ENCODE measurements at regions not wholly inside any gene's neighbourhood (a gene's known extent, or its start where the extent isn't known, plus 50 kb on each side); places are given as distances from the start of the nearest gene placed in this dataset.
"Not testable (repeated sequence)": the region's sequence is repeated elsewhere in the genome, so short reads cannot be mapped to it uniquely, and the experiment has no call there.

DNA sequence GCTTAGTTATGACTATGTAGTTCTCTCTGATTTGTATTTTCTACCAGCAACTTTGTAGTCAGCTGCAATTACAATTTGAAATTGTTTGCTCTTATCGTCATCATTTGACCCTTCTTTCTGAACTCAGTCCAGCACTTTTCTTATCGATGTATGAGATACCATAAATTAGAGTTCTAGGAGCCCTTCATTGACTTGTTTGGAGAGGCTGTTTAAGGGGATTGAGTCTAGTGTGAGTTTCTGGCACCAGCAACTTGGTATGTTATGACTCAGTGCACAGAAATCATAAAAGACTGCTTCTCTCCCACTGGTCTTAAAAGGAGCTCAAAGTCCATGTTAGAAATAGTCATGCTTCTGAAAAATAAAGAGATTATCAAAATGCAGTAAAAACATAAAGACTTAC lies 190.3 kb downstream of the TENT5A start:
- DNase-seq (ENCODE audit: low spot score): no peak

DNA sequence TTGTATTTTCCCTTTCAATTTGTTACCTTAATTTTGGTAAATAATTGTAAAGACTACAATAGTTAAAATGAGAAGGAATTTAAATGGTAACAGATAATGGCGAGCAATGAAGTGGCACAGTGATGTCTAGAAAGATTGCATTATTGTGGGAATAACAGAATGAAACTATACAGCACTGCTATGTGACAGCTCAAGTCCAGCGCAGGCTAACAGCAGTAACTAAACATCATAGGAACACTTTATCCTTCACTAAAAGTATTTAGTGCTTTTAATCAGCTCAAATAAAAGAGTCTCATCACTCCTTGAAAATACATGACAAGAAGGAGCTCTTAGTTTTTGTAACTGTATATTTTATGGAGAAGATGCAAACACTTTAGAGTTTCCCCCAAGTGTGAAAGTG lies 190.8 kb downstream of the TENT5A start:
- DNase-seq (ENCODE audit: low spot score): no peak

DNA sequence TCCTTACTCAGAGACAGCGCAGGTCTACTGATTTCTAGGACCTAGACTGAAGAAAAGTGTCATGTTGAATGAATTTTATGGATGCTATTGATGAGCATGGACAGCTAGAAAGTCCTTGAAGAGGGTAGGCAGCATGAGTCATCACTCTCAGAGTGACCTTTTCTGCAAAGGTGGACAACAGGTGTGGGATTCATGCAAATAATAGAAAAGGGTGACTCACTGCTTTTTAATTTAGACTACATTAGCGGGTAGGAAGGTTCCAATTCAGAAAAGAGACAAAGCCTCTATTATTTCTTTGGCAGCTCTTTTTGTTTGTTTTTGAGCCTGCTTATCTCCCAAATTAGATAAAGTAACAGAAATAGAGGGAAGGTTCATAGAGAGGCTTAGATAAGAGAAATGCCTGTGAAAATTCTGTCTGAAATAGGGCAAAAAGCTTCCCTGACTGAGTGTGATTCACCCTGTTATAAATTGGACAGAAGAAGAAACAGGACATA lies 191.4 kb downstream of the TENT5A start:
- no peak for DNase-seq (ENCODE audit: low spot score)

DNA sequence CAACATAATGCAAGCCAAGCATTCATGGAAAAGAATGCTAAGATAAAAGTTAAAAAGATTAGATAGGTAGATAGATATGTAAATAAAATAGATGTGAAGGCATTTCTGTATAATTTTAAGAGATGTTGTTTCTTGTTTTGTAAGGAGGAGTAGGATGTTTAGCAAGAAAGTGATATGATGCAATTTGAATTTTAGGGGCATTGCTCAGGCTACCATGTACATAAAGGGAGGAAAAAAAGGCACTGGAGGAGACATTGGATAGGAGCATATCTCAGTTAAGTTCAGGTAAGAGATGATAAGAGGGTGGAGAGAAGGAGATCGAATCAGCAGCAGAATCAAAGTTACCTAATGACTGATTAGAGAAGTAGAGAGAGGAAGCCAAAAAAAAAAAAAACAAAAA lies 194.7 kb downstream of the TENT5A start:
- no peak for DNase-seq (ENCODE audit: low spot score)

DNA sequence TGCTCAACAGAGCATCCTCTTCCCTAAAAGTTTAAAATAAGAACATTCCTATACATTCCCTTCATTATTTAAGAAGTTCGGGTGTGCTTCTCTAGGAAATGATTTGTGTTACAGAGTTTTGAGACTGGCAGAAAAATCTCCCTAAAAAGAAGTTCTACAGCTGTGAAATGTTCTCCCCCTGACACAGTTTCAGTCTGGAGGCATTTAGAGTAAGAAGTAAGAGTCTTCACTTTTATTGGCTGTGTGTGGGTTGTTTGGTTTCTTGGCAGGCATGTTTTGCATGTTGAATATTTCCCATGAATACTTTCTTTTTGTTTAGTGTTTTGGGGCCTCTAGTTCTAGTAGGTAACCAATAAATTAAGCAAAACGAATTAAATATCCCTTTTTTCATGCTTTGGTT lies 195.9 kb downstream of the TENT5A start:
- no peak for DNase-seq (ENCODE audit: low spot score)

DNA sequence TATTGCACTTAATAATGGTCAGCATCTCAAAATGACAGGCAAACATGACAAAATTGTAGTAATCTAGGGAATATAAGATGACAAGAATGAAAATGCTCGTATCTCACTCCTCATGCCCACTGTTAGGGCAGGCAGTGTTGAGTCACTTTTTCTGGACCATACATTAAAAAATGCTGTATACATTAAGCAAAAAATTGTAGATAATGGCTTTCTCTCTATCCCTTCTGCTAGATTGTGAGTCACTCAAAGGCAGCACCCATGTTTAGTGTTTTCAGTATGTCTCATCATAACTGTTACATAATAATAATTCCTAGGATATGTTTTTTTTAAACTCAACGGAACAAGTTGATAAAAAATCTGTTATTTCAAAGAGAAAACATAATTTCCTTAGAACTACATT lies 199.3 kb downstream of the TENT5A start:
- DNase-seq (ENCODE audit: low spot score): no peak

DNA sequence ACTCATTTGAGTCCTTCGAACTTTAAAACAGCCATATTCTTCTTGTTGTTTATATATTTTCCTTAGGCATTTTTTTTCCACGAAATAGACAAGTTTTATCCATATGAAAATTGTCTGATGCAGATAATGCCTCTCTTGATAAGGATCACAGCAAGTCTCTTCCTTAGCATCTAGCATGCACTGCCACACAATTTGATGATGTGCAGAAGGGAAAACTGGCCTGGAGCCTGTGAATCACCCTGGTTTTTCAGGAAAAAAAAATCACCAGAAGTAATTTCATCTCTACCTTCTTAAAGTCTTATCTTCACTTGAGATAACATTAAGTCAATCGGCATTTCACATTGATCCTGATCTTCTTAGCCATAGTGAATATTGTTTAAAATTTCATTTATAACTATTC lies 199.8 kb downstream of the TENT5A start:
- DNase-seq (ENCODE audit: low spot score): no peak

DNA sequence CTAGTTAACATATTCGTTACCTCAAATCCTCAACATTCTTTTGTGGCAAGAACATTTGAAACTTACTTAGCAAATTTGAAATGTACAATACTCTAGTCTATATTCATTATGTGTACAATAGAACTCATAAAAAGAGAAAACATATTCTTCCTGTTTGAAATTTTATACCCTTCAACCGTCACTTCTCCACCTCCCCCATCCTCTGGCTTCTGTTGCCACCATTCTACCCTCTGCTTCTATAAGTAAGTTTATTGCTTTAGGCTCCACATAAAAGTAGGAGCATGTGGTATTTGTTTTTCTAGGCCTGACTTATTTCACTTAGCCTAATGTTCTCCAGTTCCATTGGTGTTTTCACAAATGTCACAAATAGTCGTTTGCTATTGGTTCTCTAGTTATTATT lies 205.3 kb downstream of the TENT5A start:
- DNase-seq (ENCODE audit: low spot score): no peak

DNA sequence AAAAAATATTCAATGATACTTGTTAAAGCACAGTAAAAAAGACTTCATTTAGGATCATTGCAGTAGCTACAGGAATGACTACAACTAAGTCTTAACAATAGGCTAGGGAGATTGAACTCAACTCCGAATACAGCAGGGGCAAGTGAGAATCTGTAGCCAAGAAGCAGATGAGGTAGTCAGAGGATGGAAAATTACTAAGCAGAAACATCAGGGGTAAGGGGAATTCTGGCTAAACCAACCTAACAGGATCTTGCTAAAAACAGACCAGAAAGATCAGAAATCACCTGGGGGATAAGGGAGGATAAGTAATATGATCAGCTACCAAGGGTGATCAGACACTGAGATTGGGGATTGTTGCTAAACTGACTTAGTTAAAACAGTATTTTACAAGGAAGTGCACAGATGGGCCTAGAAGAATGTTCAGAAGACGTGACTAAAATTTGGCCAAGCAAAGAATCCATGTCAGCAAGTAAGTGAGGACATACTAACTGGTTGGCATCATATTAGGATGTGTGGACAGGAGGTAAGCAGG lies 217.5 kb downstream of the TENT5A start:
- DNase-seq (ENCODE audit: low spot score): no peak

DNA sequence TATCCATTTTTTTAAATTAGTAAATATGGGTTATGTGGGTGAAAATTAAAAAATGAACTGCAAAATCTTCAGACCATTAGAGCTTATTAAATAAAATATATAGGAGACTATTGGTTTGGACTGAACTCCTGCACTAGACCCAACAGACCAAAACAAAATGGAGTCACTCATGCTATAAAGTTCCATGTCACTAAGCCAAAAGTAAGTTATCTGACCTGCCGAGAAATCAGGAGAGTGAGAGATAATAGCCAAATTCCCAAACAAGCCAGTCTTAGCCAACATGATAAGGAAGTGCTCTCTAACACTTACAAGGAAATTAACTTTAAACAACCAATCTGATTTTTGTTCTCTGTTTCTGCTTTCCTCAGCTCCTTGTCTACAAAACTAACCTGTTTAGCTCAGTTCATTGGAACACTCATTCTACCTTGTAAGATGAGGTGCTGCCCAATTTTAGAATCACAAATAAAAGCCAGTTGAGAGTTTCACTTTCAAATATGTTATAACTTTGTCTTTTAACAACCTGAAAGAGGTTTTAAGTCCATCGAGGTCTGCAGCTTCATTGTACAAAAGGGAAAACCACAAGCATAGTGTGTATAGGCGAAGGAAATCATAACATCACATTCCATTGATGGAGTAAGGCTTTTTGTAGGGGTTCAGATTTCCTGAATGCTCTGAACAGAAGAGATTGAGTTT lies 220.5 kb downstream of the TENT5A start:
- no peak for DNase-seq (ENCODE audit: low spot score)

DNA sequence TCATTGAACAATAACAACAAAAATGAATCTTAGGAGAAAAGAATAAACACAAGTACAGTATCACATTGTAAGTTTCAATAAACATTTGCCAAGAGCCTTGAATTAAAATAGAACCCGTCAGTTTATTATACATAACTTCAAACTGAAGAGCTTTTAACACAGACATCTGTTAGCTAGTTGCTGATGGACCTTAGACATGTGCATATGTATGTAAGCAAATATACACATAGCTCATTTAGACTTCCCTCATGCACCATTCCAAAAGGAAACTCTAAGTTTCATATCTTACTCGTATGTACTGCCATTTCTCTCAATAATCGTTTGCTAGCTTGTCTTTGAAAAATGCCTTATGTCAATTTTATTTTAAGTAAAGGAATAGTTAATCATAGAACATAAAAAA lies 235.0 kb downstream of the TENT5A start:
- DNase-seq (ENCODE audit: low spot score): no peak

DNA sequence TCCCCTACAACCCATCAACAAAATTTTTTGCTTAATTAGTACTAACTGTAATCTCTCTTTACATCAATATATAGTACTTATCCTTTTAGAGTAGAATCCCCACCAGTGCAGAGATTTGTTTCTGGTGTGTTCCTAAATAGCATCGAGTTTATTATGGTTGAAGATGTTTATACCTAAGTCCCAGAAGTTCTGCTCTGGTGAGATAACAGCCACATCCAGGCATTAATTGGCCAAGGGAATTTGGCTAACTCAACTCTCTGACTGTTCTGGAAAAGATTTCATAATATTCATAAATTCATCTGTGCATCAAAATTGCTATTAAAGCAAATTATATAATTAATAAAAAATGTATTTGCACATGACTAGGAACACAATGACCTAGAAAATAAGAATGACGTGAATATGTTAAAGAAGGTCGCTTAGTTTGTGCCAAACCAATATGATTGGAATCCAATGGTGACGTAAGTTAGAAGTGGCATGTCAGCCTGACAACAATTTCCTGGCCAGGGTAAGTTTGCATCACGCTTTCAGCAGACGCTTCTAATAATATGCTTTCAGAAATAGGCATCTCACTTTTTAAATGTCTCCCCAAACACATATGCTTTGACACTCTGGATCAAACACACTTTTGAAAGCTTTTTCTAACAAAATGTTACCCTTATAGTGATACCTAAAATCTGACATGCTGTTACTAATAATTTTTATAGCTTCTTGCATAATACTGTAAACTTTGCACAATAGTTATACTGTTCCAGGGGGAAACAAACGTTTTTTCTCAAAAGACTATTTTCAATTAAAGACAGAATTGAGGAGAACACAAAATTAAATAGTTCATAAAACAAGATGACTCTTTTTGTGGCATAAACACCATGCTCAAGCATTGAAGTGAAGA lies 236.7 kb downstream of the TENT5A start:
- no peak for DNase-seq (ENCODE audit: low spot score)

DNA sequence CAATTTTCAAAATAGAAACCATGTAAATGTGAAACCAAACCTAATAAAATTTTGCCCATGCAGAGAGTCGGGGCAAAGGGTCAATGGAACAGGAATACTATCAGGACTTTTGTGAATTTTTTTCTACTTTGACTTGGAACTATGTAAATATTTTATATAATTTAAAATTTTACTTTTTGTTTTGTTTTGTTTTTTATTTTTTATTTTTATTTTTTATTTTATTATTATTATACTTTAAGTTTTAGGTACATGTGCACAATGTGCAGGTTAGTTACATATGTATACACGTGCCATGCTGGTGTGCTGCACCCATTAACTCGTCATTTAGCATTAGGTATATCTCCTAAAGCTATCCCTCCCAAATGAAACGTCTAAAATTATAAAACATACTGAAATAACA lies 238.3 kb downstream of the TENT5A start:
- not testable (repeated sequence) for DNase-seq (ENCODE audit: low spot score)

DNA sequence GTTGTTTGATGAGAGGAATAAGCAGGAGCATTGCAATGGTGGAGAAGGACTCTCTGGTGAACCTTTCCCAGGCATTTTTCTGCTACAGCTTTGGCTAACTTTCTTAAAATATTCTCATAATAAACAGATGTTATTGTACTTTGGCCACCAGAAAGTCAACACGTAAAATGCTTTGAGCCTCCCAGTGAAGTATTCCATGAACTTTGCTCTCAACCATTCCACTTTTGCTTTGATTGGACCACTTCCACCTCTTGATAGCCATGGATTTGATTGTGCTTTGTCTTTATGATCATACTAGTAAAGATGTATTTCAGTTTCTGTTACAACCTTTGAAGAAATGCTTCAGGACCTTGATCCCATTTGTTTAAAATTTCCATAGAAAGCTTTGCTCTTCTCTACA lies 241.1 kb downstream of the TENT5A start:
- DNase-seq (ENCODE audit: low spot score): no peak

DNA sequence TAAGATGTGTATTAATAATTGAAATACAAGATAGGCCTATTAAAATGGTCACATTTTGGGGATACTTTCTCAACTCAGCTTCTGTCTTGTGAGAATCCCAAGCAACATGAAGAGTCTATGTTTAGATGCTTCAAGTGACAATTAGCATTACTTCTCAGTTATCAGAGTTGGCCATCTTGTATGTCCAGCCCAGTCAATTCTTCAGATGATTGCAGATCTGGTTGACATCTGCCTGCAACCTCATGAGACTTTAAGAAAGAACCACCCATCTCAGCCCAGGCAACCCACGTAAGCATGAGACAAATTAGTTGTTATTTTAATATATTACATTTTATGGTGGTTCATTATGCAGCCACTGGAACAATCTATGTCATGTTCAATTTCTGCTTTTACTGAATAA lies 256.5 kb downstream of the TENT5A start:
- DNase-seq (ENCODE audit: low spot score): no peak

DNA sequence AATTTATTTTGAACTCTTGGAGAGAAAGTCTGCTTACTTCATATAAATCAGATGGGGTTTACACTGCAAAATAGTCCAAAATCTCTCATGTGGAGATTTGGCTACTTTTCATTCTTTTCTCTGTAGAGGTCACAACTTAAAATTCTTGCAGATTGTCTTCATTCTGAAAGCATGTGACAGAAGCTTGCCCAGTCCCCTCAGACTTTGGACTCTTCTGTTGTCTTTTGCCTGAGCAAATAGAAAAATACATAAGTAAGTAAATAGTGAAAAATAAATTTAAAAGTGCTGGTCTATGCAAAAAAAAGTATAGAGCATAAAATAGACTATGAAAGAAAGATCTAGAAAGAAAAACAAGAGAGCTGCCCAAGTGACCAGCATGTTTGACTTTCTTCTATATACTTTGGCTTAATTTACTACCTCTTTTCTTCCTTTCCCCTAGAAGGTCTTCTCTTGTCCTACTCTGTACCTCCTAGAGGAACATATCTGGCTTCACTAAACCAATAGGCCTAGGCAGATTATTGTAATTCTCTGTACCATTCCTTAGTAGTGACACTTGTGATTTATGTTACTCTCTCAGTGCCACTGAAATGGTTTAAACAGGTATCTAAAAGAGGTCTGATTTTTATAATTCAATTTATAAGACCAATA lies 260.9 kb downstream of the TENT5A start:
- peak; percentile 3 for DNase-seq (ENCODE audit: low spot score)

DNA sequence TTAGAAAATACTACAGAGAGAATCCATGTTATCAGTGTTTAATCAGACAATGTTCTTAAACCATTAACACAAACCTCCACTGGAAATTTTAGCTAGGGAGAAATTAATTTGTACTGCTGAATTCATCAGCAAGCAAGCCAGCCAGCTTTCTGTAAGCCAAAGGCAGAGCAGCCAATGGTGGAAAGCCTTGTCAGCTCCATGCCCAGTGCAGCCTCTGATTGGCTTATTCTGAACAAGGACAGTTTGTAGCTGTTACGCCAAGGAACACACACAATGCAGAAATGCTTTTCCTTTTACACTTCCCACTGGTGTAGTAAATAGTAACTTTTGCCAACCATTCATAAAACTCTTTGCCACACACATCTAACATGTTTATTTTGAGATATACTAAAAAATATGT lies 265.0 kb downstream of the TENT5A start:
- DNase-seq (ENCODE audit: low spot score): no peak

DNA sequence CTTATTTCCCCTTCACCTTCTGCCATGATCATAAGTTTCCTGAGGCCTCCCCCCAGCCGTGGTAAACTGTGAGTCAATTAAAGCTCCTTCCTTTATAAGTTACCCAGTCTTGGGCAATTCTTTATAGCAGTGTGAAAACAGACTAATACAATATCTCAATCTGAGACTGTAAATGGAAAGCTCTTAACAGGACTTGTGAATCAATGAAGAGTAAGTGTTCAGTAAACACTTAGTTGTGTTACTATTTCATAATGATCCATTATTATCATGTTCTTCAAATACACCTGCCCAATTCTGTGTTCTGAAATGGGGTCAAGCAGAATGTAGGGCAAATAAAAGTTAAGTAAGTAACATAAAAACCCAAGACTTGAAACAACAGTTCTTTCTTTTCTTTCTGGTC lies 266.2 kb downstream of the TENT5A start:
- DNase-seq (ENCODE audit: low spot score): no peak

DNA sequence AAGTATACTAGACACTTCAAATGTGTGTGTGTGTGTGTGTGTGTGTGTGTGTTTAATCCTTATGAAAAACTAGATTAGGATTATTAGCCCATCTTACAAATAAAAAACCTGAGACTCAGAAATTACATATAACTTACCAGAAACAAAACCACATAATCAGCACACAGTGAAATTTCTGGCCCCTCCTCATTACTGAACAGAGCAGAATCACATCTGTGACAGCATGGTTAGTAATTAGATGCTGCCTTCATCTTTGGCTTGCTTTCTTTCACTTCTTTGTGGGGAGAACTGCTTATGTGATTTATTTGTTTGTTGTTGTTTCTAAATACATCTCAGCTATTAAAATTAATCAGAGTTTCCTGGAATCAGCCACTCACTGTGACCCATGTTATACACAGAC lies 267.1 kb downstream of the TENT5A start:
- DNase-seq (ENCODE audit: low spot score): no peak

DNA sequence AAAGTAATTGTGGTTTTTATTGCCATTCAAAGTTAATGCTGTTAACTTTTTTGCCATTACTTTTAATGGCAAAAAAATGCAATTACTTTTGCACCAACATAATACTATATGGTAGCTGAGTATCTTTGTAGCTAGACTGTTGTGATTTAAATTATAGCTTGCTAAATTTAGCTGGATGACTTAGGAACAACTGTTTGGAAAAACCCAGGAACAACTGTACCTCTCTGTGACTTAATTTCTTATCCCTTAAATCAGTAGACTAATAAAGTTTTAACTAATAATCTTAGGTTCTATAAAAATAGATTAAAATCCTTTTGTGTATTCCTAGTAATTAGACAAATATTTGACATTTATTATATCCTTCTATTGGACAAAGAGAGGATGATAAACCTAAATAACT lies 268.2 kb downstream of the TENT5A start:
- no peak for DNase-seq (ENCODE audit: low spot score)

DNA sequence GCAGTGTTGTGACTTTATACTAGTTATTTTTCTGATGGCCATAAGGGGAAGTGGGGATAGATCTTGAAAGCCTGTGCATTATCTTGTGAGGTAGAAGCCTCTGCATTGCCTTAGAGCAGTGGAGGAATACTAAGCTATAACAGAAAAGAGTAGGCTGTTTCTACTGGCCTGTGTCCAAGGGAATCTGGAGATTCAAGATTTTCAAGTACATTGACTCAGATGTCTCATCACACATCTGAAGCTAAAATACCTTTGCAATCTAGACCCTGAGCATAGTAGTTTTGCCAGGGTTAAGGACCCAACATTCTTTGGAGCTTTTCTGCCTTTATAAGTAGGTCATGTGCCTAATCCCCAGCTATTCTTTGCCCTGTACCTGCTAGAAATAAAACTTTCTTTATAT lies 272.3 kb downstream of the TENT5A start:
- no peak for DNase-seq (ENCODE audit: low spot score)

DNA sequence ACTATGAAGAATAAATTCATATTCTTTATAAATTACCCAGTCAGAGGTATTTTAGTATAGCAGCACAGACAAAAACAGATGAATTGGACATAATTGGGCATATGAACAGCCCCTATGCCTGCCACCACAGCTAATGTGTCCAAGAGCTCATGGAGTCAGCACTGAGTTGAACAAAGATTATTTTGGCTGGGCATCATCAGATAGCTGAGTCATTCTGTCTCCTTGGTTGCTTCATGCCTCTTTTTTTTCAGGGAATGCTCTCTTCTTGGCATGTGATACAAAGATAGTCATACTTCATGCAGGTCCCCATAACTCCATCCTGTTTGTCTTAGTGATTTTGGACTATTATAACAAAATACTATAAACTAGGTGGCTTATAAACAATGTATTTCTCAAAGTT lies 275.6 kb downstream of the TENT5A start:
- no peak for DNase-seq (ENCODE audit: low spot score)

DNA sequence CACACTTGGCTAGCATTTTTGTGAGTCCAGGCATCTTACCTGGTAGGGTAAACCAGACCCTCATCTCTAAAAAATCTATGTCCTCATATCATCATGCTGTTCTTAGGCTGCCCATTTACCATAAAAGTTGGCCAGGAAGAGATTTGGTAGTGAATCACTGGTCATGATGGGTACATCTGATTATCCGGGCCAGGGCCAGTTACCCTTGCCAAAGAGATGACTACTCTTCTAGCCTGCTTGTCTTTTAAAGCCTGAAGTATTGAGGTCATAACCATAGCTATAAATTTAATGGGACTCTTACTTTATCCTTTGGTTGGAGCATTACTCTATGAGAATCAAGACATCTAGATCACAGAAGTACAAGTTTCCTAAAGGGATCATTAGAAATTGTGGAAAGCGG lies 276.8 kb downstream of the TENT5A start:
- no peak for DNase-seq (ENCODE audit: low spot score)

Measured in HuH-7.5 (cell line).